ENCODE measurements at regions not wholly inside any gene's neighbourhood (a gene's known extent, or its start where the extent isn't known, plus 50 kb on each side); places are given as distances from the start of the nearest gene placed in this dataset.

DNA sequence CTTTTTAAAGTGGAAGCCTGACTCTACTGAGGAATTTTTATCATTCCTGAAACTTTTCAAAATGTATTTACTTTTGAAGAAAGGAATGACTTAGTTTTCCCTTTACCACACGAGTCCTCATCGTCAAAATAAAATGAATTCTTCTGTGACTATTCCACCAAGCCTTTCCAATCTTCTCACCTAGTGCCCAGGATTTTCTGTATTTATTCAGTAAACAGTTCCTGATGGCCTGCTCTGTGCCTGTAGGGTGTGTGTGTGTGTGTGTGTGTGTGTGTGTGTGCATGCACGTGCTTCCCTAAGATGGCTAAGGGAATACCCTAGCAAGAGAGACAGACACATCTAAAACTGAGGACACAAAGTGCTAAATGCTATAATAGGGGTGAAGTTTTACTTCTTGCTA, 395.0 kb upstream of the USP24 start:
- Histone ChIP-seq H3K36me3 (ENCODE audit: control insufficient read depth, insufficient read depth, low read length) (no peaks in the 10 kb centered on the region), H3K4me3 (ENCODE audit: insufficient read depth, low read depth, low read length, poor library complexity, severe bottlenecking) (no peak overlapping the region), H3K27me3 (replicated peaks; ENCODE audit: control insufficient read depth, insufficient read depth, low read length, poor library complexity, severe bottlenecking) (no peaks in the 10 kb centered on the region), H3K9me3 (ENCODE audit: control insufficient read depth, low read length) (no peaks in the 10 kb centered on the region), H3K27ac (ENCODE audit: insufficient read depth, low read length, poor library complexity, severe bottlenecking) (no peak overlapping the region), H3K4me1 (ENCODE audit: control insufficient read depth, insufficient read depth, low read length, poor library complexity, severe bottlenecking) (no peaks in the 10 kb centered on the region)
- DNase-seq = no peak

DNA sequence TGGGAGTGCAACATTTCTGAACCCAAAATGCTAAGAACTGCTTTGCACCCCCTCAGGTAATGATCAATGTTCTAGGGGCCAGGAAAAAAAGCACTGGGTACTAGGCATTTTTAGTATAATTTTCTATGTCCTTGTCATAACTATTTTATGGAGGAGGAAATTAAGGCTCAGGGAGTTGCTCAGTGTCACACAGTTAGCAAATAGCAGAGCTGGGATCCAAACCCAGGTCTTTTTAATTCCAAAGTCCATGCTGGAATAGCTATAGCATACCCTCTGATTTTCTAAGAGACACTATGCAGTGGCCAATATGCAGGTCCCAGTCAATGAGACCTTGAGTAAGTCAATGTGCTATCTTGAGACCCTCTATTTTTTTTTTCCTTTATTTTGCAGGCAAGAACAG, 394.5 kb upstream of the USP24 start:
- no peaks in the 10 kb centered on the region for H3K9me3 ChIP-seq (ENCODE audit: control insufficient read depth, low read length)

DNA sequence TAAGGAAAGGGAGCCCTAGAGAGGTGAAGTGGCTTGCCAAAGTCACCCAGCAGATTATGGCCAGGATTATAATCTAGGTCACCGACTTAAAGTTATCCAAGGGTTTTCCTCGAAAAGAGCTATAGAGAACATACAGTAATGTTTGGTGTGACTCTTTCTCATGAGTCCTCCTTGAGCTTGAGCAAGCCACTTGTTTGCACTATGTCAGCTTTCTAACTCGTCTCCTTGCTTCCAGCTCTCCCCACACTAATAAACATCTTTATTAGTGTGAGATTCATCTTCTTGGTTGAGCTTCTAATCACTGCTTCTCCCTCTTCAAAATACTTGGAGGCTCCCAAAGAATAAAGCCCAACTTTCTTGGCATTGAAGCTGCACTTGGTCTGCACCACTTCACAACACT, 390.0 kb upstream of the USP24 start:
- Histone ChIP-seq H3K27ac (ENCODE audit: insufficient read depth, low read length, poor library complexity, severe bottlenecking) (no peak overlapping the region), H3K36me3 (ENCODE audit: control insufficient read depth, insufficient read depth, low read length) (no peaks in the 10 kb centered on the region), H3K9me3 (ENCODE audit: control insufficient read depth, low read length) (no peaks in the 10 kb centered on the region), H3K4me3 (ENCODE audit: insufficient read depth, low read depth, low read length, poor library complexity, severe bottlenecking) (no peak overlapping the region), H3K4me1 (ENCODE audit: control insufficient read depth, insufficient read depth, low read length, poor library complexity, severe bottlenecking) (no peaks in the 10 kb centered on the region), H3K27me3 (replicated peaks; ENCODE audit: control insufficient read depth, insufficient read depth, low read length, poor library complexity, severe bottlenecking) (no peaks in the 10 kb centered on the region)
- DNase-seq = no peak

More for the DNA sequence above, 394.5 kb upstream of the USP24 start:
- H3K4me1 ChIP-seq (ENCODE audit: control insufficient read depth, insufficient read depth, low read length, poor library complexity, severe bottlenecking) = no peaks in the 10 kb centered on the region
- no peak overlapping the region for H3K4me3 ChIP-seq (ENCODE audit: insufficient read depth, low read depth, low read length, poor library complexity, severe bottlenecking)
- DNase-seq = no peak
- no peaks in the 10 kb centered on the region for H3K36me3 ChIP-seq (ENCODE audit: control insufficient read depth, insufficient read depth, low read length)
- H3K27me3 ChIP-seq (replicated peaks; ENCODE audit: control insufficient read depth, insufficient read depth, low read length, poor library complexity, severe bottlenecking) = no peaks in the 10 kb centered on the region
- H3K27ac ChIP-seq (ENCODE audit: insufficient read depth, low read length, poor library complexity, severe bottlenecking) = no peak overlapping the region

DNA sequence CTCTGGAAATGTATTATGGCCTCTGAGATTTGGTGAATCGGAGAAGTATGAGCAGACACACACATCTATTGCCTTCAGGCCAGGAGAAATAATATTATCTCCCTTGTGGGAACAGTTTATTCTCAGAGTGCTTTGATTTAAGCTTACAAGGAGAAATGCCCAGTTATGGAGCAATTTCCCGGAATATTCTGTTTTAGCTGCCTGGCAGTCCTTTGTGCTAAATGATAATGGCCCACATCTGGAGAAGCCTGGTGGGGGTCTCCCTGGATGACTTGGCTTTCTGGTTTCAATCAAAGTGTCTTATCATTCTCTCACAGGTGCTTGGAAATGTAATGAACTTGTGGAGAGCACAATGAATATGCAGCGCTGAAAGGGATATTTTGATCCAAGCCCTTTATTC, 389.6 kb upstream of the USP24 start:
- H3K27ac ChIP-seq (ENCODE audit: insufficient read depth, low read length, poor library complexity, severe bottlenecking) = no peak overlapping the region
- H3K4me1 ChIP-seq (ENCODE audit: control insufficient read depth, insufficient read depth, low read length, poor library complexity, severe bottlenecking) = no peaks in the 10 kb centered on the region
- H3K9me3 ChIP-seq (ENCODE audit: control insufficient read depth, low read length) = no peaks in the 10 kb centered on the region
- no peak overlapping the region for H3K4me3 ChIP-seq (ENCODE audit: insufficient read depth, low read depth, low read length, poor library complexity, severe bottlenecking)
- H3K36me3 ChIP-seq (ENCODE audit: control insufficient read depth, insufficient read depth, low read length) = no peaks in the 10 kb centered on the region
- DNase-seq = no peak
- H3K27me3 ChIP-seq (replicated peaks; ENCODE audit: control insufficient read depth, insufficient read depth, low read length, poor library complexity, severe bottlenecking) = no peaks in the 10 kb centered on the region

DNA sequence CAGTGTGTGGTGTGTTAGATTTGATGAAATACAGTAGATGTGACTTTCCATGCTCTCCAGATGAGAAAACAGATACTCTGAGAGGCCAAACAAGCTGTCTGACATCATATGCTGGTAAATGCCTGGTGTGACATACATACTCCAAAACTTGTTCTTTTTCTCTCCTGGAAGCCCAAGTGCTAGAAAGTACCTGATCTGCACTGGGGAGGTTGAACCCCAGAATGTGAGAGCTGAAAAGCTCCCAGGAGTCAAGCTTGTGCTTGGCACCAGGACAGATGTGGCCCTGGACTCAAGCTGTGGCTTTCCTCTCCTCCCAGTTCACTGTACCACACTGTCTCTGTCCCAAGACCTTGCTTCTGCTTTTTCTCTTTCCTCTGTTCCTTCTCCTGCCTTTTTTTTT, 389.0 kb upstream of the USP24 start:
- no peaks in the 10 kb centered on the region for H3K4me1 ChIP-seq (ENCODE audit: control insufficient read depth, insufficient read depth, low read length, poor library complexity, severe bottlenecking)
- no peaks in the 10 kb centered on the region for H3K9me3 ChIP-seq (ENCODE audit: control insufficient read depth, low read length)
- no peaks in the 10 kb centered on the region for H3K36me3 ChIP-seq (ENCODE audit: control insufficient read depth, insufficient read depth, low read length)
- no peak overlapping the region for H3K4me3 ChIP-seq (ENCODE audit: insufficient read depth, low read depth, low read length, poor library complexity, severe bottlenecking)
- H3K27me3 ChIP-seq (replicated peaks; ENCODE audit: control insufficient read depth, insufficient read depth, low read length, poor library complexity, severe bottlenecking) = no peaks in the 10 kb centered on the region
- DNase-seq = no peak
- no peak overlapping the region for H3K27ac ChIP-seq (ENCODE audit: insufficient read depth, low read length, poor library complexity, severe bottlenecking)

DNA sequence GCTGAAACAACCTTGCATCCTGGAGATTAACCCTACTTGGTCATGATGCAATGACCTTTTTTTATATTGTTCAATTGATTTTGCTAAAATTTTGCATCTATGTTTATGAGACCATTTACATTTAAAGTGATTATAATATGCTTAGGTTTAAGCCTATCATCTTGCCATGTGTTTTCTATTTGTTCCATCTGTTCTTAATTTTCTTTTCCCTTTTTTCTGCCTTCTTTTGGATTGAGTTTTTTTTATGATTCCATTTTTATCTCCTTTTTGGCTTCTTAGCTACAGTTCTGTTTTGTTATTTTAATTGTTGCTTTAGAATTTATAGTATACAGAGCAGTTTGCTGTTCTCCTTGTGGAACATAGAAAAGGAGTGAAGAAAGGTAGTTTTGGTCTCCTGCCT, 385.1 kb upstream of the USP24 start:
- DNase-seq = no peak
- H3K4me1 ChIP-seq (ENCODE audit: control insufficient read depth, insufficient read depth, low read length, poor library complexity, severe bottlenecking) = no peaks in the 10 kb centered on the region
- no peaks in the 10 kb centered on the region for H3K9me3 ChIP-seq (ENCODE audit: control insufficient read depth, low read length)
- H3K27ac ChIP-seq (ENCODE audit: insufficient read depth, low read length, poor library complexity, severe bottlenecking) = no peak overlapping the region
- H3K36me3 ChIP-seq (ENCODE audit: control insufficient read depth, insufficient read depth, low read length) = no peaks in the 10 kb centered on the region
- H3K27me3 ChIP-seq (replicated peaks; ENCODE audit: control insufficient read depth, insufficient read depth, low read length, poor library complexity, severe bottlenecking) = no peaks in the 10 kb centered on the region
- no peak overlapping the region for H3K4me3 ChIP-seq (ENCODE audit: insufficient read depth, low read depth, low read length, poor library complexity, severe bottlenecking)

DNA sequence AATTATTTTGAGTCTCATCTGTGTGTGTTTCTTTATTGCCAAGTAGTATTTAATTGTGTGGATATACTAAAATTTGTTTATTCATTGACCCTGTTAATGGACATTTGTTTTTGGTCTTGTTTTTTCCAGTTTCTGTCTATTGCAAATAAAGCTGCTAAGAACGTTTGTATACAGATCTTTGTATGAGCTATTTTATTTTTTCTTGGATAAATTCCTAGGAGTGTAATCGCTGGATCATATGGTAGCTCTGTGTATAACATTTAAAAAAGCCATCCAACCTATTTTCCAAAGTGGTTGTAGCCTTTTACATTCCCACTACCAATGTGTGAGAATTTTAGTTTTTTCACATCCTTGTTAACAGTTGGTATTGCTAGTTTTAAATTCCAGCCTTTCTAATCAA, 382.7 kb upstream of the USP24 start:
- no peak for DNase-seq

DNA sequence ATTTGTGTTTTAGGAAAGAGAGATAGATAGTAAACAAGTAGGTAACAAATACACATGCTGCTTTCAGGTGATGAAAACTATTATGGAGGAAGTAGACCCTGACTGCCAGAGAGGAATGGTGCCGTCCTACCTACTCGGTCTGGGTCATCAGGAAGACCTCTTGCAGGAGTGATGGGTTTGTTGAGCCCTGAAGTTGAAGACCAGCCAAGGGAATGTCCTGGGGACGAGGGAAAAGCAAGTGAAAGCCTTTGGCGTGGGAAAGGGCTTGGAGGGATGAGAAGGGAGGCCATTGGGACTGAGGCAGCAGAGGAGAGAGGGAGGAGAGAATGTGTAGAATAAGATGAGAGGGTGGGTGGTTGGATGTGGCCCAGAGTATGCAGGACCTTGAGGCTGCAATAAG, 379.5 kb upstream of the USP24 start:
- no peaks in the 10 kb centered on the region for H3K36me3 ChIP-seq (ENCODE audit: control insufficient read depth, insufficient read depth, low read length)
- no peaks in the 10 kb centered on the region for H3K4me1 ChIP-seq (ENCODE audit: control insufficient read depth, insufficient read depth, low read length, poor library complexity, severe bottlenecking)
- no peak for DNase-seq
- no peaks in the 10 kb centered on the region for H3K9me3 ChIP-seq (ENCODE audit: control insufficient read depth, low read length)
- H3K27ac ChIP-seq (ENCODE audit: insufficient read depth, low read length, poor library complexity, severe bottlenecking) = no peak overlapping the region
- H3K27me3 ChIP-seq (replicated peaks; ENCODE audit: control insufficient read depth, insufficient read depth, low read length, poor library complexity, severe bottlenecking) = no peaks in the 10 kb centered on the region
- H3K4me3 ChIP-seq (ENCODE audit: insufficient read depth, low read depth, low read length, poor library complexity, severe bottlenecking) = no peak overlapping the region

More for the DNA sequence above, 382.7 kb upstream of the USP24 start:
- Histone ChIP-seq H3K27me3 (replicated peaks; ENCODE audit: control insufficient read depth, insufficient read depth, low read length, poor library complexity, severe bottlenecking) (no peaks in the 10 kb centered on the region), H3K36me3 (ENCODE audit: control insufficient read depth, insufficient read depth, low read length) (no peaks in the 10 kb centered on the region), H3K4me3 (ENCODE audit: insufficient read depth, low read depth, low read length, poor library complexity, severe bottlenecking) (no peak overlapping the region), H3K27ac (ENCODE audit: insufficient read depth, low read length, poor library complexity, severe bottlenecking) (no peak overlapping the region), H3K9me3 (ENCODE audit: control insufficient read depth, low read length) (no peaks in the 10 kb centered on the region), H3K4me1 (ENCODE audit: control insufficient read depth, insufficient read depth, low read length, poor library complexity, severe bottlenecking) (no peaks in the 10 kb centered on the region)

DNA sequence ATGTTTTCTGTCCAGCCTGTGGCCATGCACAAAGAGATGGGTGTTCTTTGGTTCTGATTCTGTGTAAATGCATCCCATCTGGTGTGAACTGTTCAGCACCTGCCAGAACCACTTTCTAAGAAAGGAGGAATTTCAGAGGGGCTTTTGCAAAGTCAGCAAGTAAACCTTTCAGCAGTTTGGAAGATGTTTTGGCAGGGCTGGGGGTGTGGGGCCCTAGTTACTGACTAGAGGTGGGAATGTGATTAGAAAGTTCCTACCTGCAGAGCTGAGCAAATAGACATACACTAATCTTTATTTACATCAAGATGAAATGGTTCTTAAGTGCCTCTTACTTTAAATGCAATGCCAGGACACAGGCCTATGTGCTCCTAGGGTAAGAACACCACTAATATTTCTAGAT, 378.1 kb upstream of the USP24 start:
- Histone ChIP-seq H3K36me3 (ENCODE audit: control insufficient read depth, insufficient read depth, low read length) (no peaks in the 10 kb centered on the region), H3K27ac (ENCODE audit: insufficient read depth, low read length, poor library complexity, severe bottlenecking) (no peak overlapping the region), H3K4me1 (ENCODE audit: control insufficient read depth, insufficient read depth, low read length, poor library complexity, severe bottlenecking) (no peaks in the 10 kb centered on the region), H3K27me3 (replicated peaks; ENCODE audit: control insufficient read depth, insufficient read depth, low read length, poor library complexity, severe bottlenecking) (no peaks in the 10 kb centered on the region), H3K4me3 (ENCODE audit: insufficient read depth, low read depth, low read length, poor library complexity, severe bottlenecking) (no peak overlapping the region), H3K9me3 (ENCODE audit: control insufficient read depth, low read length) (no peaks in the 10 kb centered on the region)
- DNase-seq = no peak

DNA sequence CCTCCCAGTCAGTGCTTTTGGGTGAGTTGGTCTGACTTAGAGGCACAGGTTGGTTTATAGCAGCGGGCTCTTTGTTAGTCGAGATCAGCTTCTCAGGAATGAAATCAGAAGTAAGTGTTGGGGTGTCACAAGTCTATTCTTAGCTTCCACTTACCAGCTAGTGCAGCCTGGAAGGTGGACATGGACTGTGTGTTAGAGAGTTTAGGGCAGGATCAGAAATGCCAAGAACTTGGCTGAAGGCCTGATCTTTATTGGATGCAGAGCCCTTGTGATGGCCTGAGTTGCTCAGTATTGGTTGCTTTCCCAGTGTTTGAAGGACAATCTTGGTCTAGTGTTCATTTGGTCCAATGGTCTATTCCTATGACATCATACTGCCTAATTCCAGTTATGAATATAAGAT, 377.0 kb upstream of the USP24 start:
- Histone ChIP-seq H3K4me3 (ENCODE audit: insufficient read depth, low read depth, low read length, poor library complexity, severe bottlenecking) (no peak overlapping the region), H3K9me3 (ENCODE audit: control insufficient read depth, low read length) (no peaks in the 10 kb centered on the region), H3K4me1 (ENCODE audit: control insufficient read depth, insufficient read depth, low read length, poor library complexity, severe bottlenecking) (no peaks in the 10 kb centered on the region), H3K27ac (ENCODE audit: insufficient read depth, low read length, poor library complexity, severe bottlenecking) (no peak overlapping the region), H3K36me3 (ENCODE audit: control insufficient read depth, insufficient read depth, low read length) (no peaks in the 10 kb centered on the region), H3K27me3 (replicated peaks; ENCODE audit: control insufficient read depth, insufficient read depth, low read length, poor library complexity, severe bottlenecking) (no peaks in the 10 kb centered on the region)
- DNase-seq = no peak
